GM12873 (cell line): ENCODE measurements at regions not wholly inside any gene's neighbourhood (a gene's known extent, or its start where the extent isn't known, plus 50 kb on each side); places are given as distances from the start of the nearest gene placed in this dataset.

ENCODE experiments used
- CTCF ChIP-seq: IDR thresholded peaks from 2 replicates; pipeline ENCODE4 v1.5.1; 2012; ENCODE audit warnings: low read depth, mild to moderate bottlenecking, moderate library complexity, low read length, control low read depth; ENCODE audit not compliant: insufficient read depth; ENCODE audit errors: missing control alignments

- TF ChIP-seq CTCF, result no peak
These were observed 154.0 kb downstream of the FOXD2 start for GRCh38 chr1:47591801-47592200.

GRCh38 chr1:47592296-47593012 is 154.6 kb downstream of the FOXD2 start:
- no peak for TF ChIP-seq CTCF

GRCh38 chr1:47593013-47593568 is 155.2 kb downstream of the FOXD2 start:
- TF ChIP-seq CTCF, result no peak

- TF ChIP-seq CTCF, result no peak
These were observed 155.9 kb downstream of the FOXD2 start for GRCh38 chr1:47593598-47594285.

- no peak for TF ChIP-seq CTCF
These were observed 156.8 kb downstream of the FOXD2 start for GRCh38 chr1:47594627-47595026.

- TF ChIP-seq CTCF, result no peak
These were observed 158.5 kb downstream of the FOXD2 start for GRCh38 chr1:47596328-47596727.

GRCh38 chr1:47598357-47598756 is 160.5 kb downstream of the FOXD2 start:
- TF ChIP-seq CTCF, result no peak
